Astrocyte (in vitro differentiated cells and primary cell): ENCODE measurements at regions not wholly inside any gene's neighbourhood (a gene's known extent, or its start where the extent isn't known, plus 50 kb on each side); places are given as distances from the start of the nearest gene placed in this dataset.

Experiments
- EZH2 ChIP-seq: IDR thresholded peaks from 2 replicates; pipeline ENCODE4 v1.6.1; 2012; ENCODE audit warnings: mild to moderate bottlenecking, low read length, inconsistent platforms; ENCODE audit not compliant: insufficient read depth
- TF ChIP-seq, protein P1 (sequence below): IDR thresholded peaks from 2 replicates; pipeline ENCODE4 v1.5.1; 2011; ENCODE audit warnings: low read depth, mild to moderate bottlenecking, inconsistent platforms, low read length, moderate library complexity; ENCODE audit not compliant: insufficient read depth

DNA sequence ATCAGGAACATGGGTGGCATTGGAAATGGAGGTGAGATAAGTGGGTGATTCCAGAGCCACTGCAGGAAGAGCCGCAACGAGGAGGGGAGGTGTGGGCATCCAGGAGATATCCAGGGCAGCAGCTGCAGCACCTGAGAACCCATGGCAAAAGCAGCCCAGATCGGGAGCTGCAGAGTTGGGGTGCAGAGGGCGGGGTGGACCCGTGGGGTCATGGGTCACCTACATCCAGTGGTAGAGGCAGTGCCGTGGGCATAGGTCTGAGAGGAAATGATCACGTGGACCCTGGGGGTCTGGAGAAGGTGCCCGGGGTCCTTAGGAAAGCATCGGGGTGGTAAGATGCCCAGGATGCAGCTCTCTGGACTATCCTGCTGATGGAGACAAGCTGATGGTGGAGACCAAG, 530.0 kb downstream of the GLRX3 start:
- TF ChIP-seq, protein P1, sequence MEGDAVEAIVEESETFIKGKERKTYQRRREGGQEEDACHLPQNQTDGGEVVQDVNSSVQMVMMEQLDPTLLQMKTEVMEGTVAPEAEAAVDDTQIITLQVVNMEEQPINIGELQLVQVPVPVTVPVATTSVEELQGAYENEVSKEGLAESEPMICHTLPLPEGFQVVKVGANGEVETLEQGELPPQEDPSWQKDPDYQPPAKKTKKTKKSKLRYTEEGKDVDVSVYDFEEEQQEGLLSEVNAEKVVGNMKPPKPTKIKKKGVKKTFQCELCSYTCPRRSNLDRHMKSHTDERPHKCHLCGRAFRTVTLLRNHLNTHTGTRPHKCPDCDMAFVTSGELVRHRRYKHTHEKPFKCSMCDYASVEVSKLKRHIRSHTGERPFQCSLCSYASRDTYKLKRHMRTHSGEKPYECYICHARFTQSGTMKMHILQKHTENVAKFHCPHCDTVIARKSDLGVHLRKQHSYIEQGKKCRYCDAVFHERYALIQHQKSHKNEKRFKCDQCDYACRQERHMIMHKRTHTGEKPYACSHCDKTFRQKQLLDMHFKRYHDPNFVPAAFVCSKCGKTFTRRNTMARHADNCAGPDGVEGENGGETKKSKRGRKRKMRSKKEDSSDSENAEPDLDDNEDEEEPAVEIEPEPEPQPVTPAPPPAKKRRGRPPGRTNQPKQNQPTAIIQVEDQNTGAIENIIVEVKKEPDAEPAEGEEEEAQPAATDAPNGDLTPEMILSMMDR = no peak
- TF ChIP-seq EZH2 = no peak
